GM18907 (cell line): ENCODE measurements at regions not wholly inside any gene's neighbourhood (a gene's known extent, or its start where the extent isn't known, plus 50 kb on each side); places are given as distances from the start of the nearest gene placed in this dataset.
A peak's percentile ranks its signal among the peaks of the same experiment; 100 is the strongest.
"Not testable (repeated sequence)": the region's sequence is repeated elsewhere in the genome, so short reads cannot be mapped to it uniquely, and the experiment has no call there.

Experiments
- ATAC-seq: cut with Tn5 transposase; IDR thresholded peaks from one replicate; pipeline ENCODE4 v1.9.1; 2021; ENCODE audit warnings: mild to moderate bottlenecking, moderate library complexity; ENCODE audit not compliant: unreplicated experiment

DNA sequence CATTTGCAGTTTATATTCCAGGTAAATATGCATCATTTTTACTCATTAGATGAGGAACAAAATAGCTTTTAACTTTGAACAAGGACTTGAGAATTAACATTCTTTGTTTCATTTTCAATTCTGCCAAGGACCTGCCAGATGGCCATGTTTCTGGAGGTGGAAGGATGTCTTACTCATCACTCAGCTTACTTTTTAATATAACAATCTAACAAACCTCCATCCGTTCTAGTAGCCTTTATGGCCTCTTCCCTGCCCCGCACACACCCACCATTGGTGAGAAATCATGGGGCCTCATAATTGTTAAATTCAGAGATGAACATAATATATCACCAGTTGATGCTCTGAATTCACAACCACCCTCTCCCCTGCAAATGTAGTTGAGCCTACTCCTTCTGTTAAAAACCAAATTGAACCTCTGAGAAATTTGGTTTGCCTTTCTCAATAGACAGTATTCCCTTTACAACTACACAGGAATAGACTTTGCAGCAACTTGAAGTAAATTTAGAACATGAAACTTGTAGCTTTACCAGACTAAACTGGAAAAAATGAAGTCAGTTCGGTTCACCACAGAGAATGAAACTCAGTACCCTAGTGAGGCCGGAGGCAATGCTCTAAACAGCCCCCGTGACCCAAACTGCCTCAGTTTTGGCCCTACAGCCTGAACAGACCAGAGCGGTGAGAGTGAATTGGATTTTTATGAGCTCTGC, 50.1 kb upstream of the ACSL4 start:
- peak; percentile 89 for ATAC-seq

DNA sequence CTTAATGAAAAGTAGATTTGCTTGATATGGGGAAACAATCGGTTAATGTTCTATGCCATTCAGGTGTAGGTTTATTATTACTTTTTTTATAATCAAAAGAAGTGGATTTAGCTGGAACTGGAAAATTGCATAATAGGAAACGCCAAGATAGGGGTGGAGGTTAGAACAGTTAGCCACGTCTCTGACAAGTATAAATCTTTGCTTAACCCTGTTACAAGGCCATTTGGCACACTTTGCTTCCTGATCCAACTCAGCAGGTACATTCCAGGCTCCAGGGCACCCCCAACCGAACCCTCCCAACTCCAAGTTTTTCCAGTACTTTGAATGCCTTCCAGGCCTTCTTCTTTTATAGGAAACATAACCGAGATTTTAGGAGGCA, 50.6 kb upstream of the ACSL4 start:
- no peak for ATAC-seq

DNA sequence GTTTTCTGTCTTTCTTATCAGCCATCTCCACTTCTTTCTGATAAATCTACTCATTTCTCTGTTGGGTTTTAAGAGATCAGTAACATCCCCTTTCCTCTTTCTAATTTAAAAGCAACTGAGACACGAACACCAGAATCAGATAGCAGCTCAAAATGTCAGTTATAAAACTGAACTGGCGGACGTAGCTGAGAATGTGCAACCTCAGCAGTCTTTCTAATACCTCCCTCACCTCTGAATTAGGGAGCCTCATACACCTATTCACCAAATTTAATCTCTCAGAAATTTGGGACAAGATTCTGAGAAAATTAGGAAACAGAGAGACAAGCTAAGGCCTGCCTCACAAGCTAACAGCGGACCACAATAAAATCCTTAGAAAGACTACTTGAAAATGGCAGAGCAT, 52.0 kb upstream of the ACSL4 start:
- ATAC-seq: no peak

DNA sequence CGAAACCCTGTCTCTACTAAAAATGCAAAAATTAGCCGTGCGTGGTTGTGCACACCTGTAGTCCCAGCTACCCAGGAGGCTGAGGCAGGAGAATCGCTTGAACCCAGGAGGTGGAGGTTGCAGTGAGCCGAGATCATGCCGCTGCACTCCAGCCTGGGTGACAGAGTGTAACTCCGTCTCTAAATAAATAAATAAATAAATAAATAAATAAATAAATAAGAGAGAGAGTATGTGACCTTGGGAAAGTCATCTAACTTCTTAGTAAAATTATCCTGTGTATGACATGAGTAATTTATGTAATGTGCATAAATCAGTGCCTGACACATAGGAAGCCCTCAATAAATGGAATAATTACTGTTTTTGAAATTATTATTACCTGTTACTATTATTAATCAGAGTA, 57.5 kb upstream of the ACSL4 start:
- ATAC-seq: not testable (repeated sequence)

DNA sequence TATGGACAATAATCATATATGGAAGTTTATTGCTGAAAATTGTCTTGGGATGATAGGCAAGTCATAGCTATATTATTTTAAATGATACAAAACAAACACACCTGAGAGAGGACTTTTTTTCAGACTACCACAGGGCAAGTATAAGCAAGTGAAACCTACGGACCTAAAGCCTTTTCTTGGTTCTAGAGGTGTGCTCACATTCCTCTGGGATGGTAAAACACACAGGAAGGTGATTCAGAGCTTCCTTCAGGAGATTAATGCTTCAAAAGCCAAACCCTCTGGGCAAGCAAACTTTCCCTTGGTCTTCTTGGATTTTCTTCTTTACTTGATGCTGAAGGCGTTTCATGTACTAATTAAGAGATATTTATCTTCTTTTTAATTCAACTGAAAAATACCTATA, 60.1 kb upstream of the ACSL4 start:
- ATAC-seq: no peak

DNA sequence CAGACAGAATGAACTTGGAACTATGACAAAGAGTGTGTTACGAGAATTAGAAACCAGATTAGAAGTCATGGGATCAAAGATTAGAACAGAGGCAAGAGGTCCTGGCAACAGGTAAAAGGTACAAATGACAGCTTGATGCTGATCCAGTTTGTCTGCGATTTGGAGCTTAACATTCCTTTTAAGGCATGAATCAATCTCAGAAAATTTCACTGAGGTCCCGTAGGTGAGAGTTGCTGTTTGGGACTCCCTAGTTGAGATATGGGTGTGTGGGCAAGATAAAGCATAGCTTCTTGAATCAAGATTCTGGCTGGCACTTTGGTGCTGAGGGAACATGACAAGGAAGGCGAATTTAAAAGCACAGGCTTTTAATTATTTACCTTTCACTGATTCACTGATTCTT, 62.6 kb upstream of the ACSL4 start:
- no peak for ATAC-seq

DNA sequence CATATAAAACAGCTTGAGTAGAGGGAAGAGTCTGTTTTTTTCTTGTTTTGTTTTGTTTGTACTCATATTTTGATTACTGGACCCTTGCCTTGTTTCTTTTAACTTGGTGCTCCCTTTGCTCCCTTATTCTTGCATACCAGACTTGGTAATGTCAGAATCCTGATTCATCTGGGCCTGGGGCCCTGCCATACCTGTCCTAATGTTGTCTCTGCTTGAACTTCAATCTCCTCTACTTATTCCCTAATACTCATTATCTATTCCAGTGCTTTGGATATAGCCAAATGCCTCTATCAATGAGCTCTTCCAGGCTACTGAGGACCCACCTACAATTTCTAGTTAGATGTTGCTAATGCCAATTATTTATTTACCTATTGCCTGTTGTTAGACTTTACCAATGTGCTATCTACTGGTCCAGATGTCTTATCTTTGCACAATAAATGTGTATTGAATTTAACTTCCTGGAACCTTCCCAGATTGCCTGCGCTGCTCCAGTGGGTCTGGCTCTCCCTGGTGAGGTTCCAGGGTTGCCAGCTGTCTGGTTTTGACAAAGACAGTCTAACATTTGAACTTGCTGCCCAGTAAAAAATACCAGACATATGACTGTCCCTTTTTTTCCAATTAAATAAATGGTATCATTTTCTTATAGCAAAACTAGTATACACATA, 64.4 kb upstream of the ACSL4 start:
- no peak for ATAC-seq

DNA sequence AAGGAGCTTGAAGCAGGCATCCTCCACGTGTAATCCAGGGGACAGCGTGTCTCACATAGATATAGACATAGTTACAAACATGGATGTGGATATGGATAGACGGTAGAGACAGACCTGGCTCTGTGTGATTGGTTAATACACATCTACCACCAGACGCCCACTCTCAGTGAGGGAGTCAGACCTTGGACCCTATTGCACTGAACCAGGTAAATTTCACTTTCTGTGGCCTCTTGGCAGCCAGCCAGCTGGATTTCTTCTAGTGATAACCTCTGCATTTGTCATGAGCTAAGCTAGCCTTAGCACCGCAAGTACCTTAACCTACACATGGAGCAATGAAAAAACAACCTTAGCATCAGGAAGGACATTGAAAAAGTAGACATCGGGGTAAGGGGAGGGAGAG, 79.2 kb upstream of the ACSL4 start:
- ATAC-seq: no peak

DNA sequence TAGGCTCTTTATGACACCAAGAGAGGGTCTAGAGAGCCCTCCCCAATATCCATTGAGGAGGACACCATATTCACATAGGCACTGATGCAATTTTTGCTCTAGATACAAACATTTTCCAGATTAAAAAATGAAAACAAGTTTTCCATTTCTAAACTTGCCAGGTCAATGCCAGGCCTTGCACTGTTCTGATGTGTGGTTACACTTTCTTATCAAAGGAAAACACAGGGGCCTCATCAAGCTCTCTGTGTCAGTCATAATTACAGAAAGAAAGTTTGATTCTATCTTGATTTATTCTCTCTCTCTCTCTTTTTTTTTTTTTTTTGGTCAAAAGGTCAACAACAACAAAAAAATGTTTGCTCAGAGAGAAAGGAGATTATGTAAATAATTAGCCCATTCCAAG, 80.2 kb upstream of the ACSL4 start:
- no peak for ATAC-seq

DNA sequence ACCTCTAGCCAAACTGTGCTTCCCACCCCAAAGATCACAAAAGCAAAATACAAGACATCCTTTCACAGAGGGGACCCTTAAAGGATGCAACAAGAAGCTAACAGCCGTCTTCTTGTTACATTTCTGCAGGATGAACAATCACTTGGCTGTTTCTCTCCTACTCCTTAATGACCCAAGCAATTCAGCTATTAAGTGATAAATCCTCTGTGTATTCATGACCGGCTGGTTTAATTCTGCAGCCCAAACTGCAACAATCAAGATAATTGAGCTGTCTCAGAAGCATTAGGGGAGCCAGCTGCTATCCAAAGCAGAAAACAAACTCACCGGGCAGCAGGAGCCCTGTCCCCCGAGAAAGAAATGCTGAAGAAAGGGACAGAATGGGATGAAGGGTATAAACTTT, 85.9 kb upstream of the ACSL4 start:
- ATAC-seq: no peak

DNA sequence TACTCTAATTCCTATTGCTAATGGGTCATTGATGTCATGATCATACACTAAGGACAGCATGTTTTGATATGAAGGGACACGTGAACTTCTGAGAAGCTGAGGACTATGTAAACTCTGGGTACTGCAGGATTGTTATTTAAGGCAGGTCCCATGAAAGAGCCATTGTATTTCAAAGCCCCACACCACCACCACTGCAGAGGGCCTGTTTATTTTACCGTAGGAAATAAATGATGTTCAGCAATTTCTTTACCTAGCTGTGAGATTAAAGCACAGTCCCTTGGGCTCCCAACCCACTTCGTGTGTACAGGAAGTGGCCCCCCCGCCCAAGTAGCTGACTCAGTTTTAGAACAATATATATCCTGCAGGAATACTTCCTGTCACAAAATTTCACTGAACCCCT, 89.8 kb upstream of the ACSL4 start:
- ATAC-seq: no peak

DNA sequence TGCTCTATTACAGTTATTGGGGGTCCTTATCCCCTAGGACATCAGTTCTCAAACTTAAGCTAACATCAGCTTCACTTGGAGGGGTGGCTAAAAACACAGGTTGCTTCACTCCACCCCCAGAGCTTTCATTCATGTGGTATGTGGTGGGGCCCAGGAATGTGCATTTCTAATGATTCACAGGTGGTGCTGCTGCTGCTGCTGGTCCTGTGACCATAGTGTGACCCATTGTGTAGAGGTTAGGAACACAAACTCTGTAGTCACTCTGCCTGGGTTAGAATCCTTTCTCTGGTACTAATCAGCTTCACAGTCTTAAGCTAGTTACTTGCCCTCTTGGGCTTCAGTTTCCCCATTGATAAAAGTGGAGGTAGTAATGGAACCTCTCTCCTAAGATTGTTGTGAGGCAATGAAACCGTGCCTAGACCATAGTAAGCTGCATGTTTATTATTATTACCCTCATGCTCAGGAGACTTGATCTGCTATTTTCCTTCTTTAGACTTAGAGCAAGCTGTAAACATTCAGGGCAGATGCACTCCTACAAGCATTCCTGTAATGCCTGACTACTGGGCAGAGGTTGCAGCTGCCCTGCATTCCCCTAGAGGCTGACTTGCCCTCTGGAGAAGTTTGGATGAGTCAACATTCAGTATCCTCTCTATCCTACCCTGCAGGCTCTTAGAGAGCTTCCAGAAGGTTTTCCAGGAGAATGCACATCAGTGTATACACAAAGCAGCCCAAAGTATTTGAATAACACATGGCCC, 94.1 kb upstream of the ACSL4 start:
- ATAC-seq: no peak

DNA sequence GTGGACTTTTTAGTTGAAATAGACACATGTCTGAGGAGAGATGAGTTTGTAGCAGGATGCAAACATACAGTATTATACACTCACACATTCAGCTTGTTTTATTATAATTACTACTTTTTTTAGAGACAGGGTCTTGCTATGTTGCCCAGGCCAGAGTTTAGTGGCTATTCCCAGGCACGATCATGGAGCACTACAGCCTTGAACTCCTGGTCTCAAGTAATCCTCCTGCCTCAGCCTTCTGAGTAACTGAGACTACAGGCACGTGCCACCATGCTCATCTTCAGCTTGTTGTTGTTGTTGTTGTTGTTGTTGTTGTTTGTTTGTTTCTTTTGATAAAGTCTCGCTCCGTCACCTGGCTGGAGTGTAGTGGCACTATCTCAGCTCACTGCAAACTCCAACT, 94.7 kb upstream of the ACSL4 start:
- ATAC-seq: no peak

DNA sequence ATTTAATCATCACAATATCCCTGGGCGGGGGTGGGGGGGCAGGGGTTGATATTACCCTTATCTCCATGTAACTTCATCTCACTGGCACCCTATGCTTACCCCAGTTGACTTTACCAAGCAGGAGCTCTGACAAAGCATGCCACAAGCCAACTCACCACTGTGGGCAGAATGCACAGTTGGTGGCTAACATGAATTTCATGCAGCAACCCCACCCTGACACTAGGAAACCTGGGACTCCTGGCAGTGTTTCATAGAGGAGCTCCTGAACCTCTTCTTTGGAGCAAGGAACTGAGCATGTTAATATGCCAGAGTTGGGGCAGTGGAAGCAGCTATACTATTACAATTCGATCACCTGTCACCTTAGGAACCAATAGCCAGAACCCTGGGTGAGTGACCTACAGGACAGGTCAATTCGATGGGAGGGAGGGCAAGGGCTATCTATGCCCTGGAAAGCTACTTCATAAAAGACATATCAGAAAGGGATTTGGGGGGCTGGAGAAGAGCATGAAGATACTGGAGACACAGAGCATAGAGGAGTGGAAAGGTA, 97.2 kb upstream of the ACSL4 start:
- peak; percentile 50 for ATAC-seq

DNA sequence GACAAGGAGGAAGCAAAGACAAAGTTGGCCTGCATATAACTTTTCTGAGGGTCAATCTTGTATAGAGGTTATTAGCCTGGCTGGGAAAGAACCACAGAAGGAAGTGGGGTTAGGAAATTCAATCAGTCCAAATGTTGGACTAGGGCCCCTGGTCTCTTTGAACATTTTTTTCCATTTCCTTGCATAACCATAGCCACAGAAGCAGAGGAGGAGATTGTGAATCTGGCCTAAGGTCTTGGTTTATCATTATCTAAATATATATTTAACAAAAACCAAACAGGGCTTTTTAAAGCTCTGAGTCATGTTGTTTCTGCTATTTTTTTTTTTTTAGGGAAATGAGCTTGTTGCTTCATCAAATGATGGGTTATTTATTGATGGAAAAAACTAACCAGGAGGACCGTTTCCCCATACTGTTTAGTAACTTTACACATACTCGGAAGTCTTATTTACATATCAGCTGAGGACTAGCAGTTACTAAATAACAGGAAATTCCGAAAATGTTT, 97.7 kb upstream of the ACSL4 start:
- ATAC-seq: peak; percentile 89

DNA sequence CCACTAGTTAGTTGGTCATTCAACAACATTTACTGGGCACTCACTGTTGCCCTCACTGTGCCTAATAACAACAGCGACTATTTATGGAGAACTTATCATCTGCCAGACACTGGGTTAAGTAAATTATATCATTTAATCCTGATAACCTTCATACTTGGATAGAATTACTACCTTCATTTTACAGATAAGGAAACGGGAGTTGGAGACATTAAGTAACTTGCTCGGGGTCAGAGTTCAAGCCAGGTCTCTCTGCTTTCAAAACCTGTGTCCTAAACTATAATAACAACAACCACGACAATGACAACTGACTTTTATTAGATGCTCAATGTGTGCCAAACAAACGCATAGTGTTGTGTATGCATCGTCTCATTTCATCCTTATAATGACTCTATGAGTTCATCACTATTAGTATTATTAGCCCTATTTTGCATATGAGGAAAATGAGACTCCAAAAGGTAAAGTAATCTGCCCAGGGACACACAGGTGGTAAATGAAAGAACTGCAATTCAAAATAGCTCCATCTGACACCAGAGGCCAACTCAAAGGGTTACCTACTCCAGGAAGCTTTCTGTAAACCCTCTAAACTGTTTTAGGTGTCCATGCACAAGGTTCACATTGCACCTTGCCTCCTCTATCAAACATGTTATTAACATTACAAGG, 98.4 kb upstream of the ACSL4 start:
- peak; percentile 37 for ATAC-seq

DNA sequence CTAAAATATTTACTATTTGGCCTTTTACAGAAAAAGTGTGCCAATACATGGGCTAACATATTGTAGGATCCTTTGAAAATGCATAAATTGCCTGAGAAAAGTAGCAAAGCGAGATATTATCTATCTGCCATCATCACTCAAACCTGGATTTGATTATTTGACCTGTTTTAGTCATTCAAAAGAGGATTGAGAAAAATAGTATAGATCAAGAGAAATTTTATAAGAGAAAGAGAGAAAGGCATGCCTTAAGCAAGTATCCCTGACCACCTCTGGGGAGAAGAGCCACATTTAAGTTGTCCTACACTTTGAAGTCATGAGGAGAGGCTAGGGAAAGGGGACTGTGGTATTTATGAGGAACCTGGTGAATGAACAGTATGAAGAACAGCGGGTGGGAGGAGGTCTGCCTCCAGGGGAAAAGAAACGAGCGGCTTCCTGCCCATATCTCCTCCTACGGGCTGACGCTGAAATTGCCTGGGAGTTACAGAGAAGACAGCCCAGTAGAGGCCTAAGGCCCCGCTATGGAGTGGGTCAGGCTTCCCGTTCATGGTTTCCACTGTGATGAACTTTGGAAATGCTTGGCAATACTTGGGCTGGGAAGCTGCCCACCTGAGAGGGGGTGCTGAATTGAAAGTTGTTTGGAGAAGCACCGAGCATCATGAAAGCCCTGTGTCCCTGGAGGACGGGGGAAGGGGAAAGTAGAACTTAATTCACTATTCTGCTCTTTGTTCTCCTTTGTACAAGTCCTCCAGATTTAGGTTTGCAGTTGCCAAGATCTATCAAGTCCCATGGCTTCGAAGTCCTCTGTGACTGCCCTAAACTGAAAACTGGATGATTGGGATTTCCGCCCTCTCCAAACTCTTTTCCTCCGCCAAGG, 106.9 kb upstream of the ACSL4 start:
- peak; percentile 44 for ATAC-seq

DNA sequence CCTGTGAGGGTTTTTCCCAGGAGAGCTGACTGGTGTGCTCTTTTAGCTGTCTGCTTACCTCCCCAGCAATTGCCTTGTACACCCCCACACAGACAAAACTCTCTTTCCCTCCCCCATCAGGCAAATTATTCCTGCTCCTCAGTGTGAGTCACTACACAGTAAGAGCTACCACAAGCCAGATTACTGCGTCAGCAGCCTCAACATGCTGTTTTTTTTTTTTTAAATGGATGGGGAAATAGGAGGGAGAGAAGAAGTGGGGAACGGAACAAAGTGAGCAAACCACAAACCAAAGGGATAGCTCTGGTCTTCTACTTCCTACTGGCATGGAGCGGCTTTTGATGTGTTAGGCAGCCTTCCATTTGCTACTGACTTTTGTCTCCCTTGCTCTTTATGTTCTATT, 107.5 kb upstream of the ACSL4 start:
- no peak for ATAC-seq

DNA sequence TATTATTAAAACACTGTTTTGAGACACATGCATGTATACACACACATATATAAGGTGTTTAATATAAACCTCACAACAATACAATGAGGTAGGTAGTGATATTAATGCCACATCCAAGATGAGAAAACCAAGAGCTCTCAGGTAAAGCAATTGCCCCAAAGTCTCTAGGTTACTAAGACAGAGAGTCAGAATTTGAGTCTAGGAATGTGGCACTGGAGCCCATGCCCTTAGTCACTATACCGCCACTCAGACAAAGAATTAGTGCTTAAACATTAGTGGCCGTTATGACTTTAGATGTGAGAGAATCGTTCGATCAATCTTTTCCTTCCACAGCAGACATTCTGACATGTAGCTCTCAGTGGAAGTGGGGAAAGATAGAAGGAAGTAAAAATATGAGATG, 108.2 kb upstream of the ACSL4 start:
- no peak for ATAC-seq

DNA sequence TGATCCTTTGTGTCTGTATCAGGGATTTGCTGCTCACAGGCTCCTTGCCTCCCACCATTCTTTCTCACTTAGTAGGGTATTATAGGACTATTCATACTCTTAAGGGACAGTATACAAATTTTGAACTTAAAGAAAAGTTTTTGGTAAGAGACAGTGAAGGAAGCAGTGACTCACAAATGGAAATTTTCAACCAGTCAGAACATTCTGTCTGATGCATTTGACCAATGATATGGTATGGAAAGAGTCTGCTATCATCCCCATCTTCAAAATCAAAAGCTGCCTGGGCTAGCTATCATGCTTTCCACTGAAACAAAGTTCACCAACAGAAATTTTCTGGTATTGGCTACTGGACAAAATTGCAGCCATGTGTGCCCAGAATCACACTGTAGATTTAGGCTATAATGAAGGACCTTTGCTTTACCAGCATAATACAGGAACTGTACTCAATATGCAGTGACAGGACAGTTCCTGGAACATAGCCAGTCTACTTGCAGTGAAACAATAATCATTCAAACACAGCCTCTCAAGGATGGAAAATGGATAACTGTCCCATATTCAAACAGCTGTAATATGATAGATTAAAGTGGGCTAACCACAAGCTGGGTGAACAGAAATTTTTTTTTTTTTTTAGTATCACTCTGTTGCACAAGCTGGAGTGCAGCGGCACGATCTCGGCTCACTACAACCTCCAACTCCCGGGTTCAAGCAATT, 109.0 kb upstream of the ACSL4 start:
- ATAC-seq: no peak
